Sigmoid colon (tissue), 6 donors: ENCODE measurements at regions not wholly inside any gene's neighbourhood (a gene's known extent, or its start where the extent isn't known, plus 50 kb on each side); places are given as distances from the start of the nearest gene placed in this dataset.

Source experiments
- DNase-seq: peaks from one replicate; pipeline ENCODE4 v3.0.0-alpha.2; 2019
- H3K27ac ChIP-seq, 4 donors: fragments of 200-600 bp; sonication (generic); one replicate each; pipeline ENCODE4 v1.5.1; 2016 to 2019; ENCODE audit warnings: mild to moderate bottlenecking in 1 of 4
- H3K27me3 ChIP-seq, 3 donors: fragments of 200-600 bp; sonication (generic); one replicate each; pipeline ENCODE4 v1.5.1; 2019; ENCODE audit warnings: mild to moderate bottlenecking in 1 of 3
- H3K36me3 ChIP-seq, 4 donors: fragments of 200-600 bp; sonication (generic); one replicate each; pipeline ENCODE4 v1.5.1; 2016 to 2019
- H3K4me1 ChIP-seq, 4 donors: fragments of 200-600 bp; sonication (generic); one replicate each; pipeline ENCODE4 v1.5.1; 2017 to 2019
- H3K4me3 ChIP-seq, 4 donors: fragments of 200-600 bp; sonication (generic); one replicate each; pipeline ENCODE4 v1.5.1; 2017 to 2019; ENCODE audit warnings: mild to moderate bottlenecking in 2 of 4, moderate library complexity in 1 of 4
- H3K9me3 ChIP-seq, 4 donors: fragments of 200-600 bp in 3 of 4; sonication (generic) in 3 of 4; one replicate each; pipeline versions ENCODE4 v1.5.1 to v1.6.1; 2013 to 2019
- EP300 ChIP-seq, 4 donors: sonication (generic); formaldehyde crosslinking; IDR thresholded peaks; one replicate each; pipeline ENCODE4 v1.6.1; 2017; ENCODE audit warnings: antibody characterized with exemption in 4 of 4
- POLR2A ChIP-seq, 2 donors: fragments of 450-650 bp; IDR thresholded peaks; one replicate each; pipeline ENCODE4 v1.6.1; 2016; ENCODE audit warnings: antibody characterized with exemption in 2 of 2, mild to moderate bottlenecking in 2 of 2, moderate library complexity in 2 of 2
- POLR2AphosphoS5 ChIP-seq, 4 donors: sonication (generic); formaldehyde crosslinking; IDR thresholded peaks; one replicate each; pipeline ENCODE4 v1.6.1; 2017; ENCODE audit warnings: antibody characterized with exemption in 4 of 4
- WGBS, 2 donors: extraction: QIAGEN DNeasy Blood & Tissue Kit; methylation state at CpG; one replicate each; pipeline ENCODE4 v1.1.7; 2013; 5-methylcytosine and 5-hydroxymethylcytosine counted together
- intact Hi-C: fragments of 100-400 bp; cut with DNase I; formaldehyde crosslinking; loops from one replicate; pipeline ENCODE4 v1.15.1; 2023
- TF ChIP-seq, protein P1 (sequence below), 4 experiments: fragments of 450-650 bp in 3 of 4; fragments of 200-600 bp in 1 of 4; IDR thresholded peaks; one replicate each; pipeline ENCODE4 v1.5.1; 2016 to 2019; ENCODE audit warnings: antibody characterized with exemption in 4 of 4, mild to moderate bottlenecking in 3 of 4, moderate library complexity in 2 of 4
- donor health status: healthy with polysubstance abuse.
- donor health status: healthy.

DNA sequence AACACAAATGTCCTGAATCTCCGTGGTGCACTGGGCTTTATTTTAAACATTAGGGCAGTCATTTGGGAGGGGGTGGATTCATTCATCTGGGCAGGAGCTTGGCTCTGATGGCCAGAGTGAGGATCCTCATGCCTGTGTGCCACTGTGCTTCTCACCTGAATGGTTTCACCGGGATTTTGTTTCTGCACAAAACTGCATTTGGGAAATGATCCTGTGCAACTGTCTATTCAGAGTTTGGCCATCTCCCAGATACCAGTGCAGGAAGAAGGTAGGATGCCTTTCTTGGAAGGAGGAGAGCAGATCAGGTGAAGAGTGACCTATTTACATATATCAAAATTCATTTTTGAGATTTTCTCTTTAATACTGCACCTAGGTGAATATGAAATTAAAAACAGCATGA is 514.4 kb upstream of the SEMA6A start:
- no peak overlapping the region for H3K27ac ChIP-seq
- TF ChIP-seq POLR2A (IDR thresholded peaks at IDR 0.05) (no peak), POLR2AphosphoS5 (IDR thresholded peaks at IDR 0.05) (no peak), EP300 (IDR thresholded peaks at IDR 0.05) (no peak)
- TF ChIP-seq, protein P1, sequence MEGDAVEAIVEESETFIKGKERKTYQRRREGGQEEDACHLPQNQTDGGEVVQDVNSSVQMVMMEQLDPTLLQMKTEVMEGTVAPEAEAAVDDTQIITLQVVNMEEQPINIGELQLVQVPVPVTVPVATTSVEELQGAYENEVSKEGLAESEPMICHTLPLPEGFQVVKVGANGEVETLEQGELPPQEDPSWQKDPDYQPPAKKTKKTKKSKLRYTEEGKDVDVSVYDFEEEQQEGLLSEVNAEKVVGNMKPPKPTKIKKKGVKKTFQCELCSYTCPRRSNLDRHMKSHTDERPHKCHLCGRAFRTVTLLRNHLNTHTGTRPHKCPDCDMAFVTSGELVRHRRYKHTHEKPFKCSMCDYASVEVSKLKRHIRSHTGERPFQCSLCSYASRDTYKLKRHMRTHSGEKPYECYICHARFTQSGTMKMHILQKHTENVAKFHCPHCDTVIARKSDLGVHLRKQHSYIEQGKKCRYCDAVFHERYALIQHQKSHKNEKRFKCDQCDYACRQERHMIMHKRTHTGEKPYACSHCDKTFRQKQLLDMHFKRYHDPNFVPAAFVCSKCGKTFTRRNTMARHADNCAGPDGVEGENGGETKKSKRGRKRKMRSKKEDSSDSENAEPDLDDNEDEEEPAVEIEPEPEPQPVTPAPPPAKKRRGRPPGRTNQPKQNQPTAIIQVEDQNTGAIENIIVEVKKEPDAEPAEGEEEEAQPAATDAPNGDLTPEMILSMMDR (IDR thresholded peaks at IDR 0.05): no peak
- H3K4me1 ChIP-seq: no peaks in the 10 kb centered on the region
- H3K27me3 ChIP-seq: no peaks in the 10 kb centered on the region
- intact Hi-C loops: no loop called here
- DNase-seq: no peak
- no peaks in the 10 kb centered on the region for H3K9me3 ChIP-seq
- 75 to 81% methylated on average over 2 of the region's 2 CpGs for WGBS, 2 donors
- no peaks in the 10 kb centered on the region for H3K36me3 ChIP-seq
- H3K4me3 ChIP-seq: no peak overlapping the region

DNA sequence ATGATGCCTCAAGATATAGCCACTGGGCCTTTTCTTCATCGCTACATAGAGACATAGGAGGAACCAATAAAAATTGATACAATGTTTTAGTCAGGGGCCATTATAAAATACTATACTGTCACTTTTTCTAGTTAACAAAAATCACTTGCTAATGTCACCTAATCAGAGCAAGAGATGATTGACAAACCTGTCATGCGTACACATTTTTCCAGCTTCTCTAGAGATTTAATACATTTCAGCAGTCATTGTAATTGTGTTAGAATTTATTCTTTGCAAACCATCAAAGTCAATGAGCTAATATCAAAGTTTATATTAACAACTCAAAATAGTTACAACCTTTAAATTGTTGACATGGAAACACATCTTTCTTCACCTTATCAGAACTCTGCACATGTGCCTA is 513.6 kb upstream of the SEMA6A start:
- intact Hi-C loops: no loop called here
- DNase-seq: no peak
- 94 to 95% methylated on average over 2 of the region's 2 CpGs for WGBS, 2 donors
- H3K4me1 ChIP-seq: no peaks in the 10 kb centered on the region
- H3K27ac ChIP-seq: no peak overlapping the region
- TF ChIP-seq POLR2A (IDR thresholded peaks at IDR 0.05): no peak
- TF ChIP-seq, protein P1 (IDR thresholded peaks at IDR 0.05): no peak
- no peak for TF ChIP-seq EP300 (IDR thresholded peaks at IDR 0.05)
- TF ChIP-seq POLR2AphosphoS5 (IDR thresholded peaks at IDR 0.05): no peak
- H3K9me3 ChIP-seq: no peaks in the 10 kb centered on the region
- no peak overlapping the region for H3K4me3 ChIP-seq
- H3K36me3 ChIP-seq: no peaks in the 10 kb centered on the region
- no peaks in the 10 kb centered on the region for H3K27me3 ChIP-seq

DNA sequence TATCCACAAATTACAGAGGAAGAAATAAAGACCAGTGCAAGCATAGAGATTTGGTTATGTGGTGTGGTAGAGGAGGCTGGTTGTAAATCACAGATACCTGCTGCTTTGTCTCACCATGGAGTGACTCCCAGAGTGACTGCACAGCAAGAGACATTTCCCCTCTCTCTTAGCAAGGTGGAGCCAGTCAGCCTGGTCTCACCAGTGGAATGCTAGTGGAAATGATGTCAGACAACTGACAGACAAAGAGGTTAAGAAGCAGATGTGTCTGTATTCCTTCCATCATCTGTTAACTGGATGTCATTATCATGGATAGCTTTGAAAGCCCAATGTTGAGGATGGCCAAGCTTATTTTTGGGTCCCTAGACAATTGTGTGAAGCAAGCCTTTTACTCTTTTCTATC is 509.4 kb upstream of the SEMA6A start:
- DNase-seq: no peak
- no peaks in the 10 kb centered on the region for H3K27me3 ChIP-seq
- no peaks in the 10 kb centered on the region for H3K36me3 ChIP-seq
- TF ChIP-seq POLR2AphosphoS5 (IDR thresholded peaks at IDR 0.05) (no peak), EP300 (IDR thresholded peaks at IDR 0.05) (no peak), POLR2A (IDR thresholded peaks at IDR 0.05) (no peak)
- TF ChIP-seq, protein P1 (IDR thresholded peaks at IDR 0.05): no peak
- no peak overlapping the region for H3K4me3 ChIP-seq
- intact Hi-C loops: no loop called here
- H3K27ac ChIP-seq: no peak overlapping the region
- no peaks in the 10 kb centered on the region for H3K4me1 ChIP-seq
- no peaks in the 10 kb centered on the region for H3K9me3 ChIP-seq

DNA sequence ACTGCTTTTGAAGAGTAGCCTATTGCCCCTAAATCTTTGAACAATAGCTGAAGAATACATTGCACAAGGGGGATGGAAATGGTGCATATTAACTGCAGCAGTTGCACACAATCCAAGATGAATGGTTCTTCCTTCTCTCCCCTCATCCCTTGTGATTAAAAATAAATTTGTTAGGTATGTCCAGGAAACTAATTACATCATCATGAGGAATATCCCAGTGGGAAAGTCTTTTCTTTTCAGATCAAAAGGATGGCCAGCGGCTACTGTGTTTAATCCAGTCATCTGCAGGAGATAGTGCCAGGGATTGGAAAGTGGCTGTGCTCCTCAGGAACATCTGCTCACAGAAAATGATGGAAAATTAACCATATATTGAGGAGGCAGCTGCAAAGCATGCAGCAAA is 508.4 kb upstream of the SEMA6A start:
- no peak for DNase-seq
- H3K27ac ChIP-seq: no peak overlapping the region
- H3K9me3 ChIP-seq: no peaks in the 10 kb centered on the region
- intact Hi-C loops: no loop called here
- TF ChIP-seq, protein P1 (IDR thresholded peaks at IDR 0.05): no peak
- TF ChIP-seq POLR2AphosphoS5 (IDR thresholded peaks at IDR 0.05) (no peak), EP300 (IDR thresholded peaks at IDR 0.05) (no peak), POLR2A (IDR thresholded peaks at IDR 0.05) (no peak)
- WGBS, 2 donors: 84 to 86% methylated on average over 1 of the region's 1 CpG
- no peaks in the 10 kb centered on the region for H3K27me3 ChIP-seq
- H3K4me3 ChIP-seq: no peak overlapping the region
- H3K36me3 ChIP-seq: no peaks in the 10 kb centered on the region
- no peaks in the 10 kb centered on the region for H3K4me1 ChIP-seq

DNA sequence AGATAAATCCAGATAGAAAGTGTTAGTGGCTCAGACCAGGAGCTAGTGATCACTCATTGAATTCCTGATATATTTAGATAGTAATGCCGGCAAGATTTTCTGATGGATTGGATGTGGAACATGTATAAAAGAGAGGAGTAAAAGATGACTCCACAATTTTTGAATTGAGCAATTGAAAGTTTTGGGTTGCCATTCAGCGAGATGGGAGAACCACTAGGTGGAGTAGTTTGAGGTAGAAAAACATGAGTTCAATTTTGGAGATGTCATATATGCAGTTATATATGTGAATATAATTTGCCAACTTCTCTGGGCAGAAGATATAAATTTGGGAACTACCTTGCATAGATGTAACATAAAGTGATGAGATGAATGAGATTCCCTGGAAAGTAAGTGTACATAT is 502.5 kb upstream of the SEMA6A start:
- peaks cover 0 to under 1% (median 0%) of the 10 kb centered on the region in 4 donors for H3K9me3 ChIP-seq
- no peak overlapping the region for H3K4me3 ChIP-seq
- no peaks in the 10 kb centered on the region for H3K4me1 ChIP-seq
- DNase-seq: no peak
- TF ChIP-seq EP300 (IDR thresholded peaks at IDR 0.05) (no peak), POLR2AphosphoS5 (IDR thresholded peaks at IDR 0.05) (no peak)
- 75 to 87% methylated on average over 2 of the region's 2 CpGs for WGBS, 2 donors
- no peaks in the 10 kb centered on the region for H3K36me3 ChIP-seq
- intact Hi-C loops: no loop called here
- H3K27ac ChIP-seq: no peak overlapping the region
- H3K27me3 ChIP-seq: no peaks in the 10 kb centered on the region
